ENCODE measurements at regions not wholly inside any gene's neighbourhood (a gene's known extent, or its start where the extent isn't known, plus 50 kb on each side); places are given as distances from the start of the nearest gene placed in this dataset.

- TF ChIP-seq TAF1 (IDR thresholded peaks at IDR 0.05; ENCODE audit: low read depth) (no peak), REST (IDR thresholded peaks at IDR 0.05; ENCODE audit: low read depth) (no peak)
Observed at GRCh38 chr17:70344386-70345060, 175.2 kb downstream of the KCNJ2 start.
